Omental fat pad (tissue), 3 donors: ENCODE measurements at regions not wholly inside any gene's neighbourhood (a gene's known extent, or its start where the extent isn't known, plus 50 kb on each side); places are given as distances from the start of the nearest gene placed in this dataset.
"Not testable (repeated sequence)": the region's sequence is repeated elsewhere in the genome, so short reads cannot be mapped to it uniquely, and the experiment has no call there.

Source experiments
- ATAC-seq: fragments of 150-250 bp; one replicate; pipeline ENCODE4 v1.9.1; 2016; ENCODE audit warnings: mild to moderate bottlenecking, moderate library complexity; ENCODE audit not compliant: low FRiP score
- DNase-seq: peaks from one replicate; pipeline ENCODE4 v3.0.0-alpha.2; 2019; ENCODE audit warnings: low spot score
- CTCF ChIP-seq, 3 donors: fragments of 450-650 bp; IDR thresholded peaks; one replicate each; pipeline ENCODE4 v1.5.1; 2016 to 2017; ENCODE audit warnings: antibody characterized with exemption in 3 of 3, mild to moderate bottlenecking in 3 of 3, moderate library complexity in 2 of 3

- DNase-seq = no peak
- no peak for TF ChIP-seq CTCF (IDR thresholded peaks at IDR 0.05)
- ATAC-seq = no peak
Observed at GRCh38 chr18:75697493-75697892, 270.0 kb upstream of the SMIM21 start.

GRCh38 chr18:75696391-75696790, 268.9 kb upstream of the SMIM21 start:
- DNase-seq = no peak
- ATAC-seq = no peak
- TF ChIP-seq CTCF (IDR thresholded peaks at IDR 0.05) = no peak

- TF ChIP-seq CTCF (IDR thresholded peaks at IDR 0.05) = no peak
- DNase-seq (no peak), ATAC-seq (no peak)
Observed at GRCh38 chr18:75694292-75694691, 266.8 kb upstream of the SMIM21 start.

GRCh38 chr18:75691483-75691882, 264.0 kb upstream of the SMIM21 start:
- TF ChIP-seq CTCF (IDR thresholded peaks at IDR 0.05) = no peak
- DNase-seq (no peak), ATAC-seq (no peak)

GRCh38 chr18:75690283-75690682, 262.8 kb upstream of the SMIM21 start:
- DNase-seq, ATAC-seq: not testable (repeated sequence)

GRCh38 chr18:75687626-75688025, 260.1 kb upstream of the SMIM21 start:
- TF ChIP-seq CTCF (IDR thresholded peaks at IDR 0.05) = no peak
- DNase-seq = no peak
- ATAC-seq = no peak

- TF ChIP-seq CTCF (IDR thresholded peaks at IDR 0.05) = no peak
- no peak for DNase-seq
Observed at GRCh38 chr18:75683426-75683825, 255.9 kb upstream of the SMIM21 start.

GRCh38 chr18:75681538-75682115, 254.1 kb upstream of the SMIM21 start:
- no peak for DNase-seq
- no peak for ATAC-seq
- no peak for TF ChIP-seq CTCF (IDR thresholded peaks at IDR 0.05)

More at GRCh38 chr18:75683426-75683825, 255.9 kb upstream of the SMIM21 start:
- no peak for ATAC-seq
